ENCODE measurements at regions not wholly inside any gene's neighbourhood (a gene's known extent, or its start where the extent isn't known, plus 50 kb on each side); places are given as distances from the start of the nearest gene placed in this dataset.
"Not testable (repeated sequence)": the region's sequence is repeated elsewhere in the genome, so short reads cannot be mapped to it uniquely, and the experiment has no call there.

- in situ Hi-C loops (cut with HindIII; ENCODE audit: low sequenced_read_pairs) = no loop called here
Measured at GRCh38 chr16:16991711-16992110, 479.0 kb downstream of the XYLT1 start.

GRCh38 chr16:16992975-16993765 lies 477.6 kb downstream of the XYLT1 start:
- in situ Hi-C loops (cut with HindIII; ENCODE audit: low sequenced_read_pairs) = no loop called here

DNA sequence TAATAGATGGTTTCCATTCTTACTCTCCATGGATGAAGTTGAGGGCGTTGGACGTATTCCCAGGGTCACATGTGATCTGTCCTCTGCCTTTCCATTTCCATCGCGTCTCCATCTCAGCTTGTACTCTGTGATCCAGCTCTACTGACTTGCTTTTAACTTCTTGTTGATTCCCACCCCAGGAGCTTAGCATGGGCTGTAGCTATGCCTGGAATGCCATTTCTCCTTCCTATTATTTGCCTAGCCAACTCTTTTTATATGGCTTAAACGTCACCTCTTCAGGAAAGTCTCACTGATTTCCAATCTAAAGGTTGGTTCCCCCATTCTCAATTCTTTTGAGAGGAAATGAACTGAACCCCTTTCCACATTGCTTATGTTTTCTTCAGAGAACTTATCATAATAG lies 475.9 kb downstream of the XYLT1 start:
- in situ Hi-C loops (cut with HindIII; ENCODE audit: low sequenced_read_pairs) = no loop called here

GRCh38 chr16:16996827-16997226 lies 473.9 kb downstream of the XYLT1 start:
- in situ Hi-C loops (cut with HindIII; ENCODE audit: low sequenced_read_pairs) = no loop called here

GRCh38 chr16:16997349-16997748 lies 473.4 kb downstream of the XYLT1 start:
- in situ Hi-C loops (cut with HindIII; ENCODE audit: low sequenced_read_pairs) = no loop called here

DNA sequence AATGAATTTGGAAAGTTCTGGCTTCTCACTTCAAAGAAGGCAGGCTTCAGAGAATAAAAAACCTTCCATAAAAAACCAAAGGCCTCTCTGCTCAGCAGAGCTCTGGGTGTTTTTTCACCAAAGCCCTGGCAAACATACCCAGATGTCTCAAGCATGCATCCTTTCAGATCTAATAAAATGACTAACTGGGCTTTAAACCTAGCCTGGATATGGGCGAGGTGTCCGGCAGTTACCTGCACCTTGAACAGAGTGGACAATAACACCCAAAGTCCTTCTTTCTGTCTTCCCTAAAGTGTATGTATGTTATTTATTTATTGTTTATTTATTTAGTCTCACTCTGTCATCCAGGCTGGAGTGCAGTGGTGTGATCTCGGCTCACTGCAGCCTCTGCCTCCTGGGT lies 469.3 kb downstream of the XYLT1 start:
- in situ Hi-C loops (cut with HindIII; ENCODE audit: low sequenced_read_pairs) = no loop called here

DNA sequence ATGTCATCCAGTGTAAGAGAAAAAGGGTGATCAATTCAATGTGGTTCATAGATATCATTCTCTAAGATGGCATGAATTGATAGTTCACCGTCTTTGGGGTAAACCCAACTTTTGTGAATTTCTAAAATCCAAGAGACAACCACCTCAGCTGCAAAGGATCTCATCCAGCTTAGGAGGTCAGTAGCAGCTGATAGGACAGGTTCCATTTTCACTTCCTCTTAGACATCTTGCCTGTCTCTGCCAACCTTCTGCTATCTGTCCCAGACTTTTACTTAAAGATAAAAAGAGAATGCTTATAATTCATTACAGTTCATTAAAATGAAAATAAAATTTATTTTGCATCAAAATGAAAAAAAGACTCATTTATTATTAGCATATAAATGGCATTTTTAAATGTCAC lies 468.2 kb downstream of the XYLT1 start:
- in situ Hi-C loops (cut with HindIII; ENCODE audit: low sequenced_read_pairs) = no loop called here

DNA sequence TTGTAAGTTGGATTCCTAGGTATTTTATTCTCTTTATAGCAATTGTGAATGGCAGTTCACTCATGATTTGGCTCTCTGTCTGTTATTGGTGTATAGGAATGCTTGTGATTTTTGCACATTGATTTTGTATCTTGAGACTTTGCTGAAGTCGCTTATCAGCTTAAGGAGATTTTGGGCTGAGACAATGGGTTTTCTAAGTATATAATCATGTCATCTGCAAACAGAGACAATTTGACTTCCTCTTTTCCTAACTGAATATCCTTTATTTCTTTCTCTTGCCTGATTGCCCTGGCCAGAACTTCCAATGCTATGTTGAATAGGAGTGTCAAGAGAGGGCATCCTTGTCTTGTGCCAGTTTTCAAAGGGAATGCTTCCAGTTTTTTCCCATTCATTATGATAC lies 464.8 kb downstream of the XYLT1 start:
- in situ Hi-C loops (cut with HindIII; ENCODE audit: low sequenced_read_pairs) = not testable (repeated sequence)

DNA sequence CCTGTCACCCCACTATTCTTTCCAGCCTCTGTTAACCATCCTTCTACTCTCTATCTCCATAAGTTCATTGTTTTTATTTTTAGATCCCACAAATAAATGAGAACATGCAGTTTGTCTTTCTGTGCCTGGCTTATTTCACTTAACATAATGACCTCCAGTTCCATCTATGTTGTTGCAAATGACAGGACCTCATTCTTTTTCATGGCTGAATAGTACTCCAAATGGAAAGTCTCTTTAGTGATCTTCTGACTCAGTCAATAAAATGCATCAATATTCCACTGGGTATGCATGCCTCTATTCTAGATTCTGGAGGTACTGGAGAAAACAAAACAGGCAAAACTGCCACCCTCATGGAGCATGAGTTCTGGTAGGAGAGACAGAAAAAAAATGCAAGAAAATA lies 459.0 kb downstream of the XYLT1 start:
- in situ Hi-C loops (cut with HindIII; ENCODE audit: low sequenced_read_pairs) = no loop called here

DNA sequence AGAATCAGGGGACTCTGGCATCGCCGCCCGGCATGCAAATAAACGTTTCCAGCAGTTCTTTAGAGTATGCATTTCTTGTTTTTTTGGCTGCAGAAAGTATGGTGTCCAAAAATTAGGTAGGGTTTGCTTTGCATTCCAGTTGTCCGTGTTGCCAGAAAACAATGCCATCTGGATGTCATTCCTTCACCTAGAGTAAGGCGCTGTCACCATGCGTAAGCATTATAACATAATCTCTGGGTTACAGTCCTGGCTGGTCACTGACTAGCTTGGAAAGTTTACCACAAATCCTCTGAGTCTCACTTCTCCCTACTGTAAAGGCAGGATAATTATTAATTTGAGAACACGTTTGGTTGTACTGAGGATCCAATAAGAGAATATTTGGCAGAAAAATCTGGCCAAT lies 457.7 kb downstream of the XYLT1 start:
- in situ Hi-C loops (cut with HindIII; ENCODE audit: low sequenced_read_pairs) = no loop called here

GRCh38 chr16:17014484-17015121 lies 456.2 kb downstream of the XYLT1 start:
- in situ Hi-C loops (cut with HindIII; ENCODE audit: low sequenced_read_pairs) = no loop called here

DNA sequence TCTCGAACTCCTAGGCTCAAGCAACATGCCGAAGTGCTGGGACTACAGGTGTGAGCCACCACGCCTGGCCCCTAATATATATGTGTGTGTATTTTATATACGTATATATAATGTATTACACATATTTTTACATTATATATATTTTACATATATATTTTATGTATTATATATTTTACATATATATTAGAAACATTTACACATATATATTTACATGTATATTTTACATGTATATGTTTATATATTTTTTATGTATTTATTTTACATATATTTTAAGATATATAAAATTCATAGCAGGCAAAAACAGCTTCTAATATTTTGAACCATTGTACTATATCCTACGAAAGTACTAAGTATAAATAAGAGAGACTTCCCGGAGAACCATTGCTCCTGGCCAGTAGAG lies 455.1 kb downstream of the XYLT1 start:
- in situ Hi-C loops (cut with HindIII; ENCODE audit: low sequenced_read_pairs) = no loop called here

DNA sequence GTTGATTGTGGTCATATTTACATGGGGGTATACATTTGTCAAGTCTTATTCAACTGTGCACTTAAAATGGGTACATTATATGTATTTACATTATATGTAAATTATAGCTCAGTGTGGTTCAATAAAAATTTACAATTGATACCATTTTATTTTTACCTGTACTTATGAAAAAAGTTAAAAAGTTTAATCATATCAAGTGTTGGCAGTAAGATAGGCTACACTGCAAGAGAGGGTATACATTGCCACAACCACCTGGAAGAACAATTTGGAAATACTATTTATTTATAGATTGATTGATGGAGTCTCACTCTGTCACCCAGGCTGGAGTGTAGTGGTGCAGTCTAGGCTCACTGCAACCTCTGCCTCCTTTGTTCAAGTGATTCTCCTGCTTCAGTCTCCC lies 453.3 kb downstream of the XYLT1 start:
- in situ Hi-C loops (cut with HindIII; ENCODE audit: low sequenced_read_pairs) = no loop called here

GRCh38 chr16:17018585-17018939 lies 452.2 kb downstream of the XYLT1 start:
- in situ Hi-C loops (cut with HindIII; ENCODE audit: low sequenced_read_pairs) = no loop called here

GRCh38 chr16:17019366-17019765 lies 451.4 kb downstream of the XYLT1 start:
- in situ Hi-C loops (cut with HindIII; ENCODE audit: low sequenced_read_pairs) = no loop called here

DNA sequence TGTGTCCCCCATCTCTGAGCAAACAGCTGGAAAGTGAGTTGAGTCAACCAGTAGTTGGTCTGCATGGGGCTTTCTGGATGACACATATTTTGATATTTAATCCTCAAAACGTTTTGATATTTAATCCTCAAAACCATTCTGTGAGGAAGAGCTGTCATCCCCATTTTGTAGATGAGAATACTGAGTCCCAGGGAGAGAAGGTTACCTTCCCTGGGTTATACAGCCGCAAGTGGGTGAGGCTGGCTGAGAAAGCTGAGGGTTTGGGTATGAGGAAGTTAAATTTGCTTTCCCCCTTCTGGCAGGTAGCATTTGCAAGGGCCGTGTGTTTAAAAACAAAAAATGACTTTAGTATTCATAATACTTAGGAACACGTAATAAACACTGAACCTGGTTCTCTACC lies 447.2 kb downstream of the XYLT1 start:
- in situ Hi-C loops (cut with HindIII; ENCODE audit: low sequenced_read_pairs) = no loop called here

GRCh38 chr16:17024514-17024913 lies 446.2 kb downstream of the XYLT1 start:
- in situ Hi-C loops (cut with HindIII; ENCODE audit: low sequenced_read_pairs) = no loop called here

GRCh38 chr16:17026600-17027242 lies 444.0 kb downstream of the XYLT1 start:
- in situ Hi-C loops (cut with HindIII; ENCODE audit: low sequenced_read_pairs) = no loop called here

DNA sequence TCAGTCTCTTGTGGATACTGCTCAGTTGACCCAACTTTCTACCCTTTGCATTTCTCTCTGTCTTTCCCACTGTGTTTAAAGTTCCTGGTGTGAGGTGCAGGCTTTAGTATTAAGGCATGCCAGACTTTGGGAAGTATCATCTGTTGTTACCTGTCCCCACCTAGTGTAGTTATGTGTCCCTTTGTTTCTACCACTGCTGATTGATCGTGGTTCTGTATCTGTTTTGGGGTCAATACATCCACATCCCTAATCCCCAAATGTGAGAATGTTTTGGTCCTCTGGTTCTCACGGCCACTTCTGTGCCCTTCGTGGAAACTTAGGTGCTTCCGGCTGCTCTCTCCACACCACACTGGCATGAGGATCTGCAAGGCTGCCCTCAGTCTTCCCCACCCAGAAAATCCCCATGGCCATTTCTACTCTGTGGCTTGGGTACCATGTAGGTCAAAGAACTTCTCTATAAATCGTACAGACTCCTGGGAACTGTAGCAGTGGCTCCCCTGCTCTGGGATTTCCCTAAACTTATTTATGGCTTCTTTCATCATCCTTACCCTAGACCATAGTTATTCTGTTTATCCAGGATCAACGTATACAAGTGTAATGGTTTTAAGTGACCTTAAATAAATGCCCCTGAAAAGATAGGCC lies 443.2 kb downstream of the XYLT1 start:
- in situ Hi-C loops (cut with HindIII; ENCODE audit: low sequenced_read_pairs) = no loop called here

GRCh38 chr16:17029602-17030350 lies 441.0 kb downstream of the XYLT1 start:
- in situ Hi-C loops (cut with HindIII; ENCODE audit: low sequenced_read_pairs) = no loop called here
